ENCODE measurements at regions not wholly inside any gene's neighbourhood (a gene's known extent, or its start where the extent isn't known, plus 50 kb on each side); places are given as distances from the start of the nearest gene placed in this dataset.

DNA sequence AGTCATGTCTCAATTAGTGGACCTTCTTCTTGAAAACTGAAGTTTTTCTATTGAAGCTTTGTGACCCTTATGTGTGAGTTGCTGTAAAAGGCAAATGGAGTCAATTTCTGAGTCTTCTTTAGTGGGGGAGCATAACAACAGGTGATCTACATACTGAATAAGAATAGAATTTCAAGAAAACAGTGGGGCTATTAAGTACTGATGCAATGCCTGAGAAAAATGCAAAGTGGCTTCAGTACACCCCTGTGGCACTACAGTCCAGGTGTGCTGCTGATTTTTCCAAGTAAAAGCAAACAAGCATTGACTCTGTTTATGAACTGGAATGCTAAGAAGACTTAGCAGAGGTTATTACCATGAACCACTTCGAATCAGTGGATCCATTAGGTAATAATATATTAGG is 328.0 kb upstream of the PABPC4L start:
- Histone ChIP-seq H3K9me3 (ENCODE audit: control insufficient read depth in 2 of 3, insufficient read depth in 1 of 3, low read length in 3 of 3) (no peaks in the 10 kb centered on the region), H3K36me3 (ENCODE audit: control insufficient read depth in 2 of 3, insufficient read depth in 3 of 3, low read length in 3 of 3) (no peaks in the 10 kb centered on the region), H3K27ac (ENCODE audit: low read depth in 2 of 2, low read length in 2 of 2) (no peak overlapping the region), H3K4me1 (ENCODE audit: control insufficient read depth in 2 of 3, insufficient read depth in 2 of 3, low read depth in 1 of 3, low read length in 3 of 3) (no peaks in the 10 kb centered on the region), H3K4me3 (ENCODE audit: low read length in 3 of 3) (no peak overlapping the region), H3K27me3 (ENCODE audit: control insufficient read depth, insufficient read depth, low read length) (no peaks in the 10 kb centered on the region), H3K9ac (ENCODE audit: low read length in 3 of 3) (no peak overlapping the region)
- TF ChIP-seq, protein P1, sequence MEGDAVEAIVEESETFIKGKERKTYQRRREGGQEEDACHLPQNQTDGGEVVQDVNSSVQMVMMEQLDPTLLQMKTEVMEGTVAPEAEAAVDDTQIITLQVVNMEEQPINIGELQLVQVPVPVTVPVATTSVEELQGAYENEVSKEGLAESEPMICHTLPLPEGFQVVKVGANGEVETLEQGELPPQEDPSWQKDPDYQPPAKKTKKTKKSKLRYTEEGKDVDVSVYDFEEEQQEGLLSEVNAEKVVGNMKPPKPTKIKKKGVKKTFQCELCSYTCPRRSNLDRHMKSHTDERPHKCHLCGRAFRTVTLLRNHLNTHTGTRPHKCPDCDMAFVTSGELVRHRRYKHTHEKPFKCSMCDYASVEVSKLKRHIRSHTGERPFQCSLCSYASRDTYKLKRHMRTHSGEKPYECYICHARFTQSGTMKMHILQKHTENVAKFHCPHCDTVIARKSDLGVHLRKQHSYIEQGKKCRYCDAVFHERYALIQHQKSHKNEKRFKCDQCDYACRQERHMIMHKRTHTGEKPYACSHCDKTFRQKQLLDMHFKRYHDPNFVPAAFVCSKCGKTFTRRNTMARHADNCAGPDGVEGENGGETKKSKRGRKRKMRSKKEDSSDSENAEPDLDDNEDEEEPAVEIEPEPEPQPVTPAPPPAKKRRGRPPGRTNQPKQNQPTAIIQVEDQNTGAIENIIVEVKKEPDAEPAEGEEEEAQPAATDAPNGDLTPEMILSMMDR (IDR thresholded peaks at IDR 0.05; ENCODE audit: borderline replicate concordance, extremely low read depth, insufficient read depth): no peak
- no peak for DNase-seq
- FAIRE-seq: no peak
- intact Hi-C loops (cut with DNase I): no loop called here

DNA sequence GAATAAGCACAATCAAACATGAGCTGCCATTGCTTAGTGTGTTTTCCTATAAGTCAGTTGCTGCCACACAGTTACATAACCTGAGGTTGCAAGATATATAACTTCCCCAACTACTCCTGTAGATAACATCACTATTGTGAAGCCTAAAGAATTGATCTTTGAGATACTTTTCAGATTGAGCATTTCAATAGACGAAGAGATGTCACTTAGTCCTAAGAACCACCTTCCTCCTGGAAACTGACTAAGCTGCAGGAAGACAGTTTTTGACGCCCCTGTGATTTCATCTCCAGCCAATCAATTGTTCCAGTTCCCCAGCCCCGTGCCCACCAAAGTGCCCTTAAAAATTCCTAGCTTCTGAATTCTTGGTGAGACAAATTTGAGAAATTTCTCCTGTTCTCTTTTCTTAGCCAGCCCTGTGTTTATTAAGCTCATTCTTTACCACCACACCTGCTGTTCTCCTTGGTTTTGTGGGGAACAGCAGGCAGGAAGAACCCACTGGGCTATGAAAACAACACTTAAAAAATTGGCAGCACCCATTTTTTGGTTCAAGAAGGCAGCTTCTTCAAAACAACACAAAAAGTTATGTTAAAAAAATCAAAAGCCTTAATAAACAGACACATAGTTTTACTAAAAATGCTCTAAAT is 317.1 kb upstream of the PABPC4L start:
- no peak for FAIRE-seq
- Histone ChIP-seq H3K27me3 (ENCODE audit: control insufficient read depth, insufficient read depth, low read length) (no peaks in the 10 kb centered on the region), H3K4me1 (ENCODE audit: control insufficient read depth in 2 of 3, insufficient read depth in 2 of 3, low read depth in 1 of 3, low read length in 3 of 3) (no peaks in the 10 kb centered on the region), H3K9me3 (ENCODE audit: control insufficient read depth in 2 of 3, insufficient read depth in 1 of 3, low read length in 3 of 3) (no peaks in the 10 kb centered on the region), H3K4me3 (ENCODE audit: low read length in 3 of 3) (no peak overlapping the region), H3K36me3 (ENCODE audit: control insufficient read depth in 2 of 3, insufficient read depth in 3 of 3, low read length in 3 of 3) (no peaks in the 10 kb centered on the region), H3K9ac (ENCODE audit: low read length in 3 of 3) (no peak overlapping the region), H3K27ac (ENCODE audit: low read depth in 2 of 2, low read length in 2 of 2) (no peak overlapping the region)
- TF ChIP-seq, protein P1 (IDR thresholded peaks at IDR 0.05; ENCODE audit: borderline replicate concordance, extremely low read depth, insufficient read depth): no peak
- intact Hi-C loops (cut with DNase I): no loop called here
- DNase-seq: peak in 1 of 5 donors; percentile 7

DNA sequence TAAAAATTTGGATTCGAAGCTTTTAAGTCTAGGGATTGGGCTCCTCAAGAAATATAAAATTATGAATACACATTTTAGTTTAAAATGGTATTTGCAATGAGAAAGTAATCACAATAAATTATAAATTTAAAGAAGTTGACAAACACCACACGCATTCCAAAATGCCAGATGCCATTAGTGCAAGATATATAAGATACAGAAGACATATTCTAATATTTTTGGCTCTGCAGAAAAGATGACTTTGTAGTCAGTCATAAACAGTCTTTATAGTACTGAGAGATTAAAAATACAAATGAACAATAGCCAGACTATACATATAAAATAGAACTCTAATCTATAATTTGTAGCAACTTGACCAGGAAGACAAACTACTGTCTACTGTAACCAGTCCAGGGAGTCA is 309.0 kb upstream of the PABPC4L start:
- H3K9ac ChIP-seq (ENCODE audit: low read length in 3 of 3): no peak overlapping the region
- no peak for DNase-seq
- H3K36me3 ChIP-seq (ENCODE audit: control insufficient read depth in 2 of 3, insufficient read depth in 3 of 3, low read length in 3 of 3): no peaks in the 10 kb centered on the region
- no peak overlapping the region for H3K4me3 ChIP-seq (ENCODE audit: low read length in 3 of 3)
- no peaks in the 10 kb centered on the region for H3K4me1 ChIP-seq (ENCODE audit: control insufficient read depth in 2 of 3, insufficient read depth in 2 of 3, low read depth in 1 of 3, low read length in 3 of 3)
- FAIRE-seq: no peak
- intact Hi-C loops (cut with DNase I): no loop called here
- no peaks in the 10 kb centered on the region for H3K27me3 ChIP-seq (ENCODE audit: control insufficient read depth, insufficient read depth, low read length)
- H3K9me3 ChIP-seq (ENCODE audit: control insufficient read depth in 2 of 3, insufficient read depth in 1 of 3, low read length in 3 of 3): no peaks in the 10 kb centered on the region
- TF ChIP-seq, protein P1 (IDR thresholded peaks at IDR 0.05; ENCODE audit: borderline replicate concordance, extremely low read depth, insufficient read depth): no peak
- no peak overlapping the region for H3K27ac ChIP-seq (ENCODE audit: low read depth in 2 of 2, low read length in 2 of 2)

GRCh38 chr4:134505511-134505910 is 303.9 kb upstream of the PABPC4L start:
- TF ChIP-seq, protein P1 (IDR thresholded peaks at IDR 0.05; ENCODE audit: borderline replicate concordance, extremely low read depth, insufficient read depth): no peak
- H3K9me3 ChIP-seq (ENCODE audit: control insufficient read depth in 2 of 3, insufficient read depth in 1 of 3, low read length in 3 of 3): no peaks in the 10 kb centered on the region
- no peaks in the 10 kb centered on the region for H3K4me1 ChIP-seq (ENCODE audit: control insufficient read depth in 2 of 3, insufficient read depth in 2 of 3, low read depth in 1 of 3, low read length in 3 of 3)
- intact Hi-C loops (cut with DNase I): no loop called here
- no peaks in the 10 kb centered on the region for H3K36me3 ChIP-seq (ENCODE audit: control insufficient read depth in 2 of 3, insufficient read depth in 3 of 3, low read length in 3 of 3)
- H3K27ac ChIP-seq (ENCODE audit: low read depth in 2 of 2, low read length in 2 of 2): no peak overlapping the region
- no peak overlapping the region for H3K4me3 ChIP-seq (ENCODE audit: low read length in 3 of 3)
- no peaks in the 10 kb centered on the region for H3K27me3 ChIP-seq (ENCODE audit: control insufficient read depth, insufficient read depth, low read length)
- no peak overlapping the region for H3K9ac ChIP-seq (ENCODE audit: low read length in 3 of 3)
- FAIRE-seq: no peak
- DNase-seq: no peak
